Ovary (tissue), 7 donors: ENCODE measurements at regions not wholly inside any gene's neighbourhood (a gene's known extent, or its start where the extent isn't known, plus 50 kb on each side); places are given as distances from the start of the nearest gene placed in this dataset.

ENCODE experiments used
- DNase-seq, 5 donors: peaks; one replicate each; pipeline ENCODE4 v3.0.0-alpha.2; 2019 to 2020
- H3K27ac ChIP-seq, 2 donors: fragments of 200-600 bp; one replicate each; pipeline versions ENCODE4 v1.5.1 to v1.8.0; 2019 to 2022
- H3K27me3 ChIP-seq: fragments of 200-600 bp; one replicate; pipeline ENCODE4 v1.8.0; 2022
- H3K36me3 ChIP-seq: fragments of 200-600 bp; sonication (generic); one replicate; pipeline ENCODE4 v1.5.1; 2019
- H3K4me1 ChIP-seq: one replicate; pipeline ENCODE4 v1.8.1; 2013; ENCODE audit warnings: mild to moderate bottlenecking, moderate library complexity; ENCODE audit not compliant: insufficient read depth
- H3K4me3 ChIP-seq: fragments of 200-600 bp; sonication (generic); one replicate; pipeline ENCODE4 v1.5.1; 2017
- H3K9me3 ChIP-seq, 2 donors: fragments of 200-600 bp in 1 of 2; sonication (generic) in 1 of 2; one replicate each; pipeline versions ENCODE4 v1.5.1 to v1.8.1; 2013 to 2019; ENCODE audit warnings: mild to moderate bottlenecking in 1 of 2, moderate library complexity in 1 of 2
- CTCF ChIP-seq, 3 donors: fragments of 450-650 bp in 2 of 3; fragments of 200-600 bp in 1 of 3; IDR thresholded peaks; one replicate each; pipeline versions ENCODE4 v1.5.1 to v1.8.0; 2016 to 2022; ENCODE audit warnings: antibody characterized with exemption in 3 of 3, mild to moderate bottlenecking in 1 of 3
- EP300 ChIP-seq: sonication (generic); formaldehyde crosslinking; IDR thresholded peaks from one replicate; pipeline ENCODE4 v1.6.1; 2017; ENCODE audit warnings: antibody characterized with exemption
- POLR2A ChIP-seq: fragments of 450-650 bp; IDR thresholded peaks from one replicate; pipeline ENCODE4 v1.6.1; 2017; ENCODE audit warnings: antibody characterized with exemption, mild to moderate bottlenecking, moderate library complexity
- WGBS, 3 donors: extraction: QIAGEN DNeasy Blood & Tissue Kit in 1 of 3; methylation state at CpG; one replicate each; pipeline versions ENCODE4 v1.1.5 to v1.1.7; 2013 to 2017; 5-methylcytosine and 5-hydroxymethylcytosine counted together
- intact Hi-C, 4 donors: fragments of 100-400 bp; cut with DNase I; formaldehyde crosslinking; loops; one replicate each; pipeline versions ENCODE4 v1.11.0 to v1.15.1; 2022 to 2023
- donor health status: DM: no; HTN: no; CAD: no; lungs with moderate emphysema.
- donor health status: DM: no; HTN: no; CAD: no.
- donor health status: Bipolar disorder and iron deficiency.
- donor health status: DM: no; HTN: no; CAD: no.
- donor health status: DM: yes; HTN: yes; CAD: no.

- no peaks in the 10 kb centered on the region for H3K9me3 ChIP-seq
- no peak overlapping the region for H3K4me3 ChIP-seq
- H3K27ac ChIP-seq: no peak overlapping the region
- DNase-seq: no peak
- peaks cover 3% of the 10 kb centered on the region for H3K4me1 ChIP-seq
- TF ChIP-seq CTCF (IDR thresholded peaks at IDR 0.05) (no peak), EP300 (no peak), POLR2A (no peak)
- 25 to 28% (median 26%) methylated on average over 15 of the region's 15 CpGs for WGBS, 3 donors
- H3K36me3 ChIP-seq: no peaks in the 10 kb centered on the region
- no peaks in the 10 kb centered on the region for H3K27me3 ChIP-seq
- intact Hi-C loops: no loop called here
Measured at GRCh38 chr18:46335534-46336101, 231.4 kb downstream of the HAUS1 start.

DNA sequence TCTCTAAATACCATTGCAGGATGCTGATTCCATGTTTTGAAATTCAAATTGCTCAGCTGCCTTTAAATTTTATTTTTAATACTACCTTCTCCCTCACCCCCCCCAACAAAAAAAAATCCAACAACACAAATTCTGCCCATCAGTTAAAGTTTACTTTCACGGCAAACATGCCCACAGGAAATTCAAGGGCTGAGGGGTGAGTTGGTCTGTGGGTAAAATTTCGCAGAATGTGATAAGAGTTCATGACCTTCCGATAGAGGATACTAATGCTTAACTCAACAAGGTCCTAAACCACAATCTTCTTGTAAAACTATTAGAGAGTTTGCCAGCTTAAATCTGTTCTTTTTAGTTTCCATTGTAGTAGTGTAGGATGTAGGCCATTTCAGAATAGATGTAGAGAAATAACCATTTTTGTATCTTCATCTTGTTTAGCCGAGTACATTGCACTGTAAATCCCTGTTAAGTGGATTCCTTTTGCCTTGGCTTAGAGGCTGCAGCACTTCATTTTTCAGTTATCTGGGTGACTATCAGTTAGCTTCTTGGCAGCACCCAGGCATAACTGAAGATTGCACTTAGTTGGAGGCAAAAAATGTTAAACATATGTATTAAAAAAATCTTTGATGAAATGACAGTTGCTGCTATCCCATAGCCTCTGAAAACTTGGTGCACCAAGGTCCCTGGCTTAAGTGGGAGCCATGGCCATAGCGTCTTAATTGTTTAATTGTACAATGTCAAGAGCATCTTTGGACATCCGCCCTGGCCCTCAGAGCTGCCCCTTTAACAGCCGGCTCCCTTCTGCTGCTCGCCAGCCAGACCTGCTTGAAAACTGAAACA is 232.3 kb downstream of the HAUS1 start:
- no peak overlapping the region for H3K4me3 ChIP-seq
- H3K4me1 ChIP-seq: peaks cover 3% of the 10 kb centered on the region
- no peaks in the 10 kb centered on the region for H3K9me3 ChIP-seq
- H3K36me3 ChIP-seq: no peaks in the 10 kb centered on the region
- DNase-seq: no peak
- no peak overlapping the region for H3K27ac ChIP-seq
- intact Hi-C loops: no loop called here
- H3K27me3 ChIP-seq: no peaks in the 10 kb centered on the region
- WGBS, 3 donors: 51 to 57% (median 57%) methylated on average over 8 of the region's 8 CpGs
- TF ChIP-seq EP300 (no peak), POLR2A (no peak), CTCF (IDR thresholded peaks at IDR 0.05) (no peak)

- intact Hi-C loops: no loop called here
- no peak overlapping the region for H3K27ac ChIP-seq
- 84 to 91% (median 86%) methylated on average over 10 of the region's 10 CpGs for WGBS, 3 donors
Measured at GRCh38 chr18:46337271-46337670, 233.1 kb downstream of the HAUS1 start.

DNA sequence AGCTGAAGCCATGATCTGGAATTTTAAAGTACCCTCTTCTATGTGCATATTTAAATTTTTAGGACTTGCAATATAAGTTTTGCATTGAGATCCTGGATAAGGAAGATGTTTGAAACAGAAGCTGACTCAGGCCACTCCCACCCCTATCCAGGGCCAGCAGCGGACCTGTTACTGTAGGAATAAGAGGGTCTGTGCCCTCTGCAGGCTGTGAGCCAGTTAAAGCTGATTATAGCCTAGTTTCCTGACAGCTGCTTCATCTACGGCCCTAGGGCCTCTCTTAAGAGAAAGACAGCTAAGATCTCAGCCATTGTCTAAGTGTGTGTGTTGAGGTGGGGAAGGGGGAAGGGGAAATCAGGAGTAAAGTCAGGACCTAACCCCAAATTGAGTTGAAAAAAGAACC is 234.0 kb downstream of the HAUS1 start:
- TF ChIP-seq POLR2A: no peak
- TF ChIP-seq CTCF (IDR thresholded peaks at IDR 0.05): no peak
- no peak for TF ChIP-seq EP300
- no peak overlapping the region for H3K4me3 ChIP-seq
- H3K27ac ChIP-seq: no peak overlapping the region
- H3K27me3 ChIP-seq: no peaks in the 10 kb centered on the region
- no peaks in the 10 kb centered on the region for H3K36me3 ChIP-seq
- intact Hi-C loops: no loop called here
- DNase-seq: no peak
- no peaks in the 10 kb centered on the region for H3K9me3 ChIP-seq
- H3K4me1 ChIP-seq: peaks cover 3% of the 10 kb centered on the region
- WGBS, 3 donors: 37 to 55% (median 40%) methylated on average over 2 of the region's 2 CpGs

More at GRCh38 chr18:46337271-46337670, 233.1 kb downstream of the HAUS1 start:
- no peak for DNase-seq
- no peak overlapping the region for H3K4me3 ChIP-seq
- H3K27me3 ChIP-seq: no peaks in the 10 kb centered on the region
- H3K4me1 ChIP-seq: peaks cover 3% of the 10 kb centered on the region
- no peaks in the 10 kb centered on the region for H3K36me3 ChIP-seq
- TF ChIP-seq CTCF (IDR thresholded peaks at IDR 0.05) (no peak), EP300 (no peak), POLR2A (no peak)
- H3K9me3 ChIP-seq: no peaks in the 10 kb centered on the region
